ENCODE measurements at regions not wholly inside any gene's neighbourhood (a gene's known extent, or its start where the extent isn't known, plus 50 kb on each side); places are given as distances from the start of the nearest gene placed in this dataset.

DNA sequence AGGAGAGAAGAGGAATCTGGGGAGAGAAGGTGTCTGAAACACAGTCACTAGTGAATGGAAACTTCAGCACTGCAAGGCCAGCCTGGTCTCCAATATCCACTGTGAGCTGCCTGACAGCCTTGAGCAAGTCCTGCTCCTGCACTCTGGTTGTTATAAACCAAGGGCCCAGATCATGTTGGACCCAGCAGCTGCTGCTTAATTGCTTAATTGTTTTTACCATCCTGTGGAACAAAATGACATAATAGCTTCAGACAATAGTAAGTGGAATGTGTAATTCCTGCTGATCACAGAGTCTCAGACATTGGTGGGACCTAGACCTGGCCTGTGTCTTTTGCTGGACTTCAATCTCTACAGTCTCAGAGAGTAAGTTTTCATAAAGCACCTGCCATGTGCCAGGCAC is 833.7 kb downstream of the TFAP2A start:
- H3K4me3 ChIP-seq (ENCODE audit: low read depth, low read length): no peak overlapping the region
- TF ChIP-seq, protein P1, sequence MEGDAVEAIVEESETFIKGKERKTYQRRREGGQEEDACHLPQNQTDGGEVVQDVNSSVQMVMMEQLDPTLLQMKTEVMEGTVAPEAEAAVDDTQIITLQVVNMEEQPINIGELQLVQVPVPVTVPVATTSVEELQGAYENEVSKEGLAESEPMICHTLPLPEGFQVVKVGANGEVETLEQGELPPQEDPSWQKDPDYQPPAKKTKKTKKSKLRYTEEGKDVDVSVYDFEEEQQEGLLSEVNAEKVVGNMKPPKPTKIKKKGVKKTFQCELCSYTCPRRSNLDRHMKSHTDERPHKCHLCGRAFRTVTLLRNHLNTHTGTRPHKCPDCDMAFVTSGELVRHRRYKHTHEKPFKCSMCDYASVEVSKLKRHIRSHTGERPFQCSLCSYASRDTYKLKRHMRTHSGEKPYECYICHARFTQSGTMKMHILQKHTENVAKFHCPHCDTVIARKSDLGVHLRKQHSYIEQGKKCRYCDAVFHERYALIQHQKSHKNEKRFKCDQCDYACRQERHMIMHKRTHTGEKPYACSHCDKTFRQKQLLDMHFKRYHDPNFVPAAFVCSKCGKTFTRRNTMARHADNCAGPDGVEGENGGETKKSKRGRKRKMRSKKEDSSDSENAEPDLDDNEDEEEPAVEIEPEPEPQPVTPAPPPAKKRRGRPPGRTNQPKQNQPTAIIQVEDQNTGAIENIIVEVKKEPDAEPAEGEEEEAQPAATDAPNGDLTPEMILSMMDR (IDR thresholded peaks at IDR 0.05; ENCODE audit: borderline replicate concordance, insufficient read depth, low read depth, low read length): no peak

GRCh38 chr6:9576521-9576920 is 838.4 kb downstream of the TFAP2A start:
- TF ChIP-seq, protein P1 (IDR thresholded peaks at IDR 0.05; ENCODE audit: borderline replicate concordance, insufficient read depth, low read depth, low read length): no peak
- no peak overlapping the region for H3K4me3 ChIP-seq (ENCODE audit: low read depth, low read length)

DNA sequence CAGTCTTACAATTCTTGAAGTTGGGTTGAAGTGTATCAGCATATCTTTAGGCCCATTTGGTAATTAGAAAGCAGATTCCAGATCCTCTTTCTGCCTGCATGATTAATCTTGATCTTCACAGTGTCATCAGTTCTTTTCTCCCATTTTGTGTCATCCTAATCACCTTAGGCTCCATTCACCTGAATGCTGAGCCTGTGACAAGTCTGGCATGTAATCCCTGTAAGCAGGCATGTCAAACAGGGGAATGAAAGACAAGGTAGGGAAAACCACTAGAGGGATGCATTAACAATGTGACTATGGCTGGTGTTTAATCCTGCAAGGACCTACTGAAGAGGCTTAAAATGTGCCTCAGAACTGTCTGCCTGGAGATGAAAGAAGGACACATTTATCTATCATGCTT is 848.8 kb downstream of the TFAP2A start:
- no peak overlapping the region for H3K4me3 ChIP-seq (ENCODE audit: low read depth, low read length)
- TF ChIP-seq, protein P1 (IDR thresholded peaks at IDR 0.05; ENCODE audit: borderline replicate concordance, insufficient read depth, low read depth, low read length): no peak

GRCh38 chr6:9564021-9564420 is 850.9 kb downstream of the TFAP2A start:
- TF ChIP-seq, protein P1 (IDR thresholded peaks at IDR 0.05; ENCODE audit: borderline replicate concordance, insufficient read depth, low read depth, low read length): no peak
- H3K4me3 ChIP-seq (ENCODE audit: low read depth, low read length): no peak overlapping the region

DNA sequence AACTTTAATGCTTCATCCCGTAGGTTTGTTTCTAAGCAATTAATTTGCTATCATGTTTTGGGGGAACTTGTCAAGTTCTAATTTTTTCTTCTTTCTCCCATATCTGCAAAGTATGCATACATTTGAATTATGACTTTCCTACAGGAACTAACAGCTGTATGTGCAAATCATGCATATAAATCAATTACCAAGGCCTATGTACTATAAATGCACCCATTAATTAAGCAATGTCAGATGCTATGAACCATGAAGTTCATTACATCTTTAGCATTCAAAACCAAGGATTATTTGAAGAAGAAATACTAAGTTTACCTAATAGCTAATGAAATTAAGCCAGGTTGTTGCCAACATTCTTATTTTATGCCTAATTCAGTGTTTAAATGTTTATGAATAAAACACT is 851.3 kb downstream of the TFAP2A start:
- H3K4me3 ChIP-seq (ENCODE audit: low read depth, low read length): no peak overlapping the region
- TF ChIP-seq, protein P1 (IDR thresholded peaks at IDR 0.05; ENCODE audit: borderline replicate concordance, insufficient read depth, low read depth, low read length): no peak

- TF ChIP-seq, protein P1 (IDR thresholded peaks at IDR 0.05; ENCODE audit: borderline replicate concordance, insufficient read depth, low read depth, low read length): no peak
- no peak overlapping the region for H3K4me3 ChIP-seq (ENCODE audit: low read depth, low read length)
These were observed 860.1 kb downstream of the TFAP2A start for GRCh38 chr6:9554806-9555205.

DNA sequence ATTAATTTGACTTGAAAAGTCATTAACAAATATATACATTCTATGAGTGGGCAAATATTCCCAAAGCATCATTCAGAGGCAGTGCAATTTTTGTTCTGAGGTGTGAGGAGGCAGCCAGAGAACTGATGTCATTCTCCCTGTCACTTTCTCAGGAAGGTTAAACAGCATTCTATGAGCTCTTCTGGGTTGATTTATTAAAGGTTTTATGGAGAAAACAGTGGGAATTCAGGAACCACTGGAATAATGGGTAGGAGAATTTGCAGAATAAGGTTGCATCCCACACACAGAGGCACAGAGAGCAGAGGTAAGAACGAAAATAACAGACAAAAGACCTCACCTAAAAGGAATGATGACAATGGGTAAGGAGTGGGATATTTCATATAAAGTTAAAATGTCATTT is 860.6 kb downstream of the TFAP2A start:
- TF ChIP-seq, protein P1 (IDR thresholded peaks at IDR 0.05; ENCODE audit: borderline replicate concordance, insufficient read depth, low read depth, low read length): no peak
- no peak overlapping the region for H3K4me3 ChIP-seq (ENCODE audit: low read depth, low read length)
